Spleen (tissue), 7 donors: ENCODE measurements at regions not wholly inside any gene's neighbourhood (a gene's known extent, or its start where the extent isn't known, plus 50 kb on each side); places are given as distances from the start of the nearest gene placed in this dataset.
"Not testable (repeated sequence)": the region's sequence is repeated elsewhere in the genome, so short reads cannot be mapped to it uniquely, and the experiment has no call there.

Source experiments
- CTCF ChIP-seq, 11 experiments: fragments of 200-600 bp in 7 of 11; fragments of 450-650 bp in 4 of 11; sonication (generic) in 4 of 11; IDR thresholded peaks in 8 of 11; conservative IDR thresholded peaks in 3 of 11; 1 replicate in 7 of 11; 2 replicates in 4 of 11; pipeline versions ENCODE4 v1.4.0 to v1.8.0; 2016 to 2021; ENCODE audit warnings: antibody characterized with exemption in 11 of 11, inconsistent platforms in 4 of 11, mild to moderate bottlenecking in 1 of 11
- POLR2A ChIP-seq, 3 donors: fragments of 450-650 bp; IDR thresholded peaks; one replicate each; pipeline ENCODE4 v1.5.1; 2017; ENCODE audit warnings: antibody characterized with exemption in 3 of 3, mild to moderate bottlenecking in 1 of 3
- donor health status: DM: no; HTN: no; CAD: no; lungs with moderate emphysema.
- donor health status: DM: no; HTN: no; CAD: no.
- donor health status: DM: no; HTN: no; CAD: no.

- peak in 3 of 11 experiments; percentile 12 to 38 (median 21) for TF ChIP-seq CTCF (IDR thresholded peaks at IDR 0.05 in 8 of 11, conservative IDR thresholded peaks at IDR 0.05 in 3 of 11)
- not testable (repeated sequence) for TF ChIP-seq POLR2A (IDR thresholded peaks at IDR 0.05)
Measured at GRCh38 chr14:106359157-106359887, 832.9 kb downstream of the TMEM121 start.
